ENCODE measurements at regions not wholly inside any gene's neighbourhood (a gene's known extent, or its start where the extent isn't known, plus 50 kb on each side); places are given as distances from the start of the nearest gene placed in this dataset.

DNA sequence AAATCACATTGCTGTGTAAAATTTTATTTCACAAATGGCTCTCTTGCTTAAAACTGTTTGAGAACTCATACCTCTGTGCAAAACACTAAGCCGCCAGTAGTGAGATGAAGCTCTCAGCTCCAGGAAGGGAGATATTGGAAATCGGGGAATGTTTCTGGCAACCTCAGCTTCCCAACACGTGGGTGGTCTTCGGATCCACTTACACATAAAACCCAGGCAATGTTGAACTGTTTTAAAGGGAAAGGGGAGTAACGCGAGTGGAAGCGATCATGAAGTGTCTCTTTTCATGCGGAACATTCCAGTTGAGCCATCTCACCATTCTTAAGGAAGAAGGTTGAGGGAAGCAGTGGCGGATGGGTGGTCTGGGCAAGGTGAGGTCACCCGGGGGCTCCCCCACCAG is 136.8 kb downstream of the ASB1 start:
- no peaks in the 10 kb centered on the region for H3K4me1 ChIP-seq (ENCODE audit: control insufficient read depth, insufficient read depth, low read length)
- no peaks in the 10 kb centered on the region for H3K36me3 ChIP-seq (ENCODE audit: control insufficient read depth, insufficient read depth, low read length, severe bottlenecking)
- no peaks in the 10 kb centered on the region for H3K27me3 ChIP-seq (replicated peaks; ENCODE audit: control insufficient read depth, insufficient read depth, low read length)
- no peak overlapping the region for H3K9ac ChIP-seq (ENCODE audit: low read length)
- no peaks in the 10 kb centered on the region for H3K9me3 ChIP-seq (ENCODE audit: control insufficient read depth, low read length)
- no peak overlapping the region for H3K4me3 ChIP-seq (ENCODE audit: low read length)
- no peak for DNase-seq (ENCODE audit: low read depth)

DNA sequence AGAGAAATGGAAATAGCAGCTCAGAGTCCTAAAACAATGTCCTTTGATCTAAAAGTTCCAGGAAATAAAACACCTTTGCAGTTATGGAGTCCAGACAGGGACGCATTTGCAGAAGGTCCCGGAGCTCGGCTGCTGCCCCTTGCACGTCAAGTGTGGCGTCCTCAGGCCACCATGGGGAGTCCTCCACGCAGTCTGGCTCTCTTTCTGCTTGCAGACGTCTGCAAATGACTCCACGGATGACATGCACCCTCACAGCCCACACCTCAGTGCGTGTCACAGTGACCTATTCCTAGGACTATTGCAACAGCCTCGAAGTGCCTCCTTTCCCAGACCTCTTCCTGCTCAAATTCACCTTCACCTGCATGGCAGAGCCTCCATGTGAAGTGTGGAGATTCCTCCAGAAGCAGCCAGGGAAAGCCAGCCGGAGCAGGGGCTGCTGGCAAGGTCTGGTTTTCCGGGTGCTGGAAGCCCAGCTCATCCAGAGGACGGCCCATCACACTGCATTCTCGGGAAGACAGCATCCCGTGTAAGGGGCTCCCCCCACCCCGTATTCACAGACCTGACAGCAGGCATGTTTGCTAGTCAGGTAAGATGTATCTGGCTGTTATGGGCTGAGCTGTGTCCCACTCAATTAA is 137.7 kb downstream of the ASB1 start:
- no peaks in the 10 kb centered on the region for H3K36me3 ChIP-seq (ENCODE audit: control insufficient read depth, insufficient read depth, low read length, severe bottlenecking)
- no peak overlapping the region for H3K9ac ChIP-seq (ENCODE audit: low read length)
- no peaks in the 10 kb centered on the region for H3K9me3 ChIP-seq (ENCODE audit: control insufficient read depth, low read length)
- no peaks in the 10 kb centered on the region for H3K4me1 ChIP-seq (ENCODE audit: control insufficient read depth, insufficient read depth, low read length)
- H3K4me3 ChIP-seq (ENCODE audit: low read length), result no peak overlapping the region
- H3K27me3 ChIP-seq (replicated peaks; ENCODE audit: control insufficient read depth, insufficient read depth, low read length), result no peaks in the 10 kb centered on the region
- no peak for DNase-seq (ENCODE audit: low read depth)

GRCh38 chr2:238565031-238565430 is 138.3 kb downstream of the ASB1 start:
- Histone ChIP-seq H3K9me3 (ENCODE audit: control insufficient read depth, low read length) (no peaks in the 10 kb centered on the region), H3K36me3 (ENCODE audit: control insufficient read depth, insufficient read depth, low read length, severe bottlenecking) (no peaks in the 10 kb centered on the region), H3K27me3 (replicated peaks; ENCODE audit: control insufficient read depth, insufficient read depth, low read length) (no peaks in the 10 kb centered on the region), H3K4me3 (ENCODE audit: low read length) (no peak overlapping the region), H3K9ac (ENCODE audit: low read length) (no peak overlapping the region), H3K4me1 (ENCODE audit: control insufficient read depth, insufficient read depth, low read length) (no peaks in the 10 kb centered on the region)
- no peak for DNase-seq (ENCODE audit: low read depth)

- no peaks in the 10 kb centered on the region for H3K4me1 ChIP-seq (ENCODE audit: control insufficient read depth, insufficient read depth, low read length)
These were observed 139.4 kb downstream of the ASB1 start for GRCh38 chr2:238566001-238566645.

GRCh38 chr2:238567067-238567855 is 140.5 kb downstream of the ASB1 start:
- Histone ChIP-seq H3K9ac (ENCODE audit: low read length) (no peak overlapping the region), H3K36me3 (ENCODE audit: control insufficient read depth, insufficient read depth, low read length, severe bottlenecking) (no peaks in the 10 kb centered on the region), H3K4me3 (ENCODE audit: low read length) (no peak overlapping the region), H3K27me3 (replicated peaks; ENCODE audit: control insufficient read depth, insufficient read depth, low read length) (no peaks in the 10 kb centered on the region), H3K9me3 (ENCODE audit: control insufficient read depth, low read length) (no peaks in the 10 kb centered on the region), H3K4me1 (ENCODE audit: control insufficient read depth, insufficient read depth, low read length) (no peaks in the 10 kb centered on the region)
- no peak for DNase-seq (ENCODE audit: low read depth)

More at GRCh38 chr2:238566001-238566645, 139.4 kb downstream of the ASB1 start:
- H3K36me3 ChIP-seq (ENCODE audit: control insufficient read depth, insufficient read depth, low read length, severe bottlenecking), result no peaks in the 10 kb centered on the region
- no peaks in the 10 kb centered on the region for H3K27me3 ChIP-seq (replicated peaks; ENCODE audit: control insufficient read depth, insufficient read depth, low read length)
- H3K9ac ChIP-seq (ENCODE audit: low read length), result no peak overlapping the region
- H3K4me3 ChIP-seq (ENCODE audit: low read length), result no peak overlapping the region
- no peaks in the 10 kb centered on the region for H3K9me3 ChIP-seq (ENCODE audit: control insufficient read depth, low read length)
- DNase-seq (ENCODE audit: low read depth), result no peak

DNA sequence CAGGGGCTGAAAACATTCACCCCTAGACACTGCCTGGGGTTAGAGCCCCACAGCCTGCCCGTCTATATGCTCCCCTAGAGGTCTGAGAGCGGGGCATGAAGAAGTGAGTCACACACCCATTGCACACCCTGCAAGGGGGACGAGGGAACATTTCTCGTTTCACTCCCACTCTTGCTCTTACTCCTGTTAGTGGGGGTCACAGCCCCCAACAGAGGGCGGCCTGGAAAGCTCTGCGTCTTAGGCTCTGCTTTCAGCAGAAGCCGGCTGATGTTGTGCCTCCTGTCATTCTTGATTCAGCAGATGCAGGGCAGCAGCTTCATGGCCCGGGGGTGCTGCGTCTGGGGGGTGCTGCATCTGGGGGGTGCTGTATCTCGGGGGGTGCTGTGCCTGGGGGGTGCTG is 141.3 kb downstream of the ASB1 start:
- no peak overlapping the region for H3K4me3 ChIP-seq (ENCODE audit: low read length)
- H3K9me3 ChIP-seq (ENCODE audit: control insufficient read depth, low read length), result no peaks in the 10 kb centered on the region
- no peaks in the 10 kb centered on the region for H3K4me1 ChIP-seq (ENCODE audit: control insufficient read depth, insufficient read depth, low read length)
- H3K36me3 ChIP-seq (ENCODE audit: control insufficient read depth, insufficient read depth, low read length, severe bottlenecking), result no peaks in the 10 kb centered on the region
- no peak for DNase-seq (ENCODE audit: low read depth)
- H3K9ac ChIP-seq (ENCODE audit: low read length), result no peak overlapping the region
- H3K27me3 ChIP-seq (replicated peaks; ENCODE audit: control insufficient read depth, insufficient read depth, low read length), result no peaks in the 10 kb centered on the region

DNA sequence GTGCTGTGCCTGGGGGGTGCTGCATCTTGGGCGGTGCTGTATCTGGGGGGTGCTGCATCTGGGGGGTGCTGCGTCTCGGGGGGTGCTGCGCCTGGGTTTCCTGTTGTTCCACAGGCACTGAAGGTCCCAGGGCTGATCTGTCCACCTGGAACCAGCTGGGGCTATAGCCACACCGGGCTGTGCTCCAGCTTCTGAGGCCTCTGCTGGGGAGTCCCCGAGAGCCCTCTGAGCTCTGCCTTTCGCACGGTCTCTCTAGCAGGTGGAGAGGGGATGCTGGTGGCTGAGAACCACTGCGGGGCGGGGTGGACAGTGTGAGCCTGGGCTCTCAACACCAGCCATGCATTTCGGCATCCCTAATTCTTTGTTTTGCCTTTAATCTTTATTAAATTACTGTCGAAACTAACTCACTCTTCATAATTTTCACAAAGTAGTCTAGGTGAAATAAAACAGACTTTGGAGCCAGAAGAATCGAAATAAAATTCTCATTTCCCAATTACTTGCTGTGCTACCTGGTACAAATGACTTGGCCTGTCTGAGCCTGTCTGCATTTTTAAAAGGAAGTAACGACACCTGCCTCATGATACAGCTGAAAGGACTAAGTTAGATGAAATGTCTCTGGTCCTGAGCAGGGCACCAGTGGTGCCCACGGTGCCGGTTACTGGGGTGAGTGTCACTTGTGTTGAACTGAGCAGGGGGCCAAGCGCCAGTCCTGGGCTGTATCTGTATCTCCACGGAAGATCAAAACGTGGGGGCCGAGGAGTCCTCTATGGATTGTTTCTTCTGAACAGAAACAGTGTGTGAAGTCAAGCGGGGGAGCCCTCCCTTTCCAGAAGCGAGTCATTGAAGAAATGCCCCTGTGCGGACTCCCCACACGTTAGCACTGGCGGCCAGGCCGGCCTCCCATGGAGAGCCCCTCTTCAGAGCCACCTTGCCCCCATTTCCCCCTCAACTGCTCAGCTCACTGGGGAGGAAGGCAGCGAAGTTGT is 142.0 kb downstream of the ASB1 start:
- no peak for DNase-seq (ENCODE audit: low read depth)
- Histone ChIP-seq H3K4me1 (ENCODE audit: control insufficient read depth, insufficient read depth, low read length) (no peaks in the 10 kb centered on the region), H3K27me3 (replicated peaks; ENCODE audit: control insufficient read depth, insufficient read depth, low read length) (no peaks in the 10 kb centered on the region), H3K4me3 (ENCODE audit: low read length) (no peak overlapping the region), H3K9me3 (ENCODE audit: control insufficient read depth, low read length) (no peaks in the 10 kb centered on the region), H3K9ac (ENCODE audit: low read length) (no peak overlapping the region), H3K36me3 (ENCODE audit: control insufficient read depth, insufficient read depth, low read length, severe bottlenecking) (no peaks in the 10 kb centered on the region)

DNA sequence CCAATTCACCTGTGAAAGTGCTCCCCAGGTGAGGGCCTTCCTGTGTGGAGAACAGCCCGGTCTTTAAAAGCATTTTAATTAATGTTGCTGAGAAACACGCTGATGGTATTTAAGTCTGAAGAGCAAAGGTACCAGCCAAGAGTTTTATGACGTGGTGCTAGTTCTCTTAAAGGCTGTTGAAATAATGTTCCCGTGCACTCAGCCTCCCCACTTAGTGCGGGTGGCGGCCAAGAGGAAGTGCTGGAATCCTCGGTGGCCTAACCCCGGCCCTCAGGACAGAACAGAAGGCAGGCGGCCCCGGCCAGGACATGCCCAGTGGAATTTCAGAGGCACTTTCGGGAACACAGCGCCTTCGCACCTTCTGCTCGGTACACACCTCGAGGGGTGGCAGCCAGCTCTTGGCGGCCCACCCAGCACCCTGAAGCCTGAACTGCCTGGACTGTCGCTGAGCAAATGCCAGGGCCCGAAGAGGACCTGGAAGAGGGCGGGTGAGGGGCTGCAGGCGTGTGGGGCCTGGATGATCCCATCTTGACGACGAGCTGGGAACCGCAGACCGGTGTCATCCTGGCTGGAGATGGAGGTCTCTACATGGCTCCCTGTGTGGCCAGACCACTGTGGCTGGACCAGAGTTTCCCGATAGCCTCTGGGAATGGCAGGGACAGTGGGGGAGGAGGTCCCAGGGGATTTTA is 142.9 kb downstream of the ASB1 start:
- Histone ChIP-seq H3K4me3 (ENCODE audit: low read length) (no peak overlapping the region), H3K4me1 (ENCODE audit: control insufficient read depth, insufficient read depth, low read length) (no peaks in the 10 kb centered on the region), H3K9me3 (ENCODE audit: control insufficient read depth, low read length) (no peaks in the 10 kb centered on the region), H3K9ac (ENCODE audit: low read length) (no peak overlapping the region), H3K36me3 (ENCODE audit: control insufficient read depth, insufficient read depth, low read length, severe bottlenecking) (no peaks in the 10 kb centered on the region), H3K27me3 (replicated peaks; ENCODE audit: control insufficient read depth, insufficient read depth, low read length) (no peaks in the 10 kb centered on the region)
- no peak for DNase-seq (ENCODE audit: low read depth)

- Histone ChIP-seq H3K27me3 (replicated peaks; ENCODE audit: control insufficient read depth, insufficient read depth, low read length) (no peaks in the 10 kb centered on the region), H3K36me3 (ENCODE audit: control insufficient read depth, insufficient read depth, low read length, severe bottlenecking) (no peaks in the 10 kb centered on the region), H3K4me3 (ENCODE audit: low read length) (no peak overlapping the region), H3K9me3 (ENCODE audit: control insufficient read depth, low read length) (no peaks in the 10 kb centered on the region), H3K9ac (ENCODE audit: low read length) (no peak overlapping the region), H3K4me1 (ENCODE audit: control insufficient read depth, insufficient read depth, low read length) (no peaks in the 10 kb centered on the region)
- no peak for DNase-seq (ENCODE audit: low read depth)
These were observed 143.7 kb downstream of the ASB1 start for GRCh38 chr2:238570391-238570790.

- DNase-seq (ENCODE audit: low read depth), result no peak
- H3K9me3 ChIP-seq (ENCODE audit: control insufficient read depth, low read length), result no peaks in the 10 kb centered on the region
- no peaks in the 10 kb centered on the region for H3K4me1 ChIP-seq (ENCODE audit: control insufficient read depth, insufficient read depth, low read length)
- H3K9ac ChIP-seq (ENCODE audit: low read length), result no peak overlapping the region
- H3K27me3 ChIP-seq (replicated peaks; ENCODE audit: control insufficient read depth, insufficient read depth, low read length), result no peaks in the 10 kb centered on the region
- no peaks in the 10 kb centered on the region for H3K36me3 ChIP-seq (ENCODE audit: control insufficient read depth, insufficient read depth, low read length, severe bottlenecking)
- H3K4me3 ChIP-seq (ENCODE audit: low read length), result no peak overlapping the region
These were observed 144.2 kb downstream of the ASB1 start for GRCh38 chr2:238570926-238571325.

Data from adipocyte (in vitro differentiated cells).